Liver (tissue), 3 donors: ENCODE measurements at regions not wholly inside any gene's neighbourhood (a gene's known extent, or its start where the extent isn't known, plus 50 kb on each side); places are given as distances from the start of the nearest gene placed in this dataset.

Experiments used
- CTCF ChIP-seq: fragments of 150-350 bp; IDR thresholded peaks from 2 replicates; pipeline ENCODE4 v1.5.1; 2017; ENCODE audit warnings: improper control_type of control experiment, low read depth, low read length; ENCODE audit not compliant: missing input control
- GABPA ChIP-seq, 2 donors: IDR thresholded peaks in 1 of 2; conservative IDR thresholded peaks in 1 of 2; 2 replicates each; pipeline ENCODE4 v1.6.1; 2016; ENCODE audit warnings: antibody characterized with exemption in 2 of 2, mild to moderate bottlenecking in 1 of 2, moderate library complexity in 1 of 2
- HNF4A ChIP-seq, 2 donors: conservative IDR thresholded peaks; 2 replicates each; pipeline ENCODE4 v1.6.1; 2016; ENCODE audit warnings: antibody characterized with exemption in 2 of 2, mild to moderate bottlenecking in 2 of 2
- MAX ChIP-seq: IDR thresholded peaks from 2 replicates; pipeline ENCODE4 v1.6.1; 2016; ENCODE audit warnings: antibody characterized with exemption
- TF ChIP-seq, protein P1 (sequence below): IDR thresholded peaks from 2 replicates; pipeline ENCODE4 v1.6.1; 2016; ENCODE audit warnings: antibody characterized with exemption, mild to moderate bottlenecking
- donor health status: healthy.
- donor health status: healthy.

DNA sequence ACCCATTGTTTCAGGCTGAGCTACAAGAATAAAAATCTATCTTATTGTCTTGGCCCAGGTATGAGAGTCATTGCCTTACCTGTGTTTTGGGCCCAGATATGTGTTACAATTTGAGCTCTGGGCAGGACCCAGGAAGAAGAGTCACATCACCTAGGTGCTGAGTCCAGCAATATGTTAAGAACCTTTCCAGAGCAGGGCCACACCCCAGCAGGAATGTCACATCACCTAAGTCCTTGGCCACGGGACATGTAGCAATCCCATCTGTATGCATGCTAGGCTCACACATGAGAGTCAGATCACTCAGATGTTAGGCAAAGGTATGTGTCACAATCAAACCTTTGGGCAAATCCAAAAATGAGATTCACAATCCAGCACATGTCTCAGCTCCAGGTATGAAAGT lies 2103.5 kb downstream of the TP53TG3F start:
- TF ChIP-seq GABPA (IDR thresholded peaks at IDR 0.05 in 1 of 2, conservative IDR thresholded peaks at IDR 0.05 in 1 of 2) (no peak), CTCF (no peak), MAX (no peak), HNF4A (conservative IDR thresholded peaks at IDR 0.05) (no peak)
- TF ChIP-seq, protein P1, sequence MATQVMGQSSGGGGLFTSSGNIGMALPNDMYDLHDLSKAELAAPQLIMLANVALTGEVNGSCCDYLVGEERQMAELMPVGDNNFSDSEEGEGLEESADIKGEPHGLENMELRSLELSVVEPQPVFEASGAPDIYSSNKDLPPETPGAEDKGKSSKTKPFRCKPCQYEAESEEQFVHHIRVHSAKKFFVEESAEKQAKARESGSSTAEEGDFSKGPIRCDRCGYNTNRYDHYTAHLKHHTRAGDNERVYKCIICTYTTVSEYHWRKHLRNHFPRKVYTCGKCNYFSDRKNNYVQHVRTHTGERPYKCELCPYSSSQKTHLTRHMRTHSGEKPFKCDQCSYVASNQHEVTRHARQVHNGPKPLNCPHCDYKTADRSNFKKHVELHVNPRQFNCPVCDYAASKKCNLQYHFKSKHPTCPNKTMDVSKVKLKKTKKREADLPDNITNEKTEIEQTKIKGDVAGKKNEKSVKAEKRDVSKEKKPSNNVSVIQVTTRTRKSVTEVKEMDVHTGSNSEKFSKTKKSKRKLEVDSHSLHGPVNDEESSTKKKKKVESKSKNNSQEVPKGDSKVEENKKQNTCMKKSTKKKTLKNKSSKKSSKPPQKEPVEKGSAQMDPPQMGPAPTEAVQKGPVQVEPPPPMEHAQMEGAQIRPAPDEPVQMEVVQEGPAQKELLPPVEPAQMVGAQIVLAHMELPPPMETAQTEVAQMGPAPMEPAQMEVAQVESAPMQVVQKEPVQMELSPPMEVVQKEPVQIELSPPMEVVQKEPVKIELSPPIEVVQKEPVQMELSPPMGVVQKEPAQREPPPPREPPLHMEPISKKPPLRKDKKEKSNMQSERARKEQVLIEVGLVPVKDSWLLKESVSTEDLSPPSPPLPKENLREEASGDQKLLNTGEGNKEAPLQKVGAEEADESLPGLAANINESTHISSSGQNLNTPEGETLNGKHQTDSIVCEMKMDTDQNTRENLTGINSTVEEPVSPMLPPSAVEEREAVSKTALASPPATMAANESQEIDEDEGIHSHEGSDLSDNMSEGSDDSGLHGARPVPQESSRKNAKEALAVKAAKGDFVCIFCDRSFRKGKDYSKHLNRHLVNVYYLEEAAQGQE, result no peak
